C4-2B (cell line): ENCODE measurements at regions not wholly inside any gene's neighbourhood (a gene's known extent, or its start where the extent isn't known, plus 50 kb on each side); places are given as distances from the start of the nearest gene placed in this dataset.
"Not testable (repeated sequence)": the region's sequence is repeated elsewhere in the genome, so short reads cannot be mapped to it uniquely, and the experiment has no call there.

ENCODE experiments used
- H3K27ac ChIP-seq: fragments of 450-650 bp; 2 replicates; pipeline ENCODE4 v1.5.1; 2017
- ZFX ChIP-seq: fragments of 450-650 bp; IDR thresholded peaks from 2 replicates; pipeline ENCODE4 v1.6.1; 2017
- TF ChIP-seq, protein P1 (sequence below): fragments of 450-650 bp; conservative IDR thresholded peaks from 2 replicates; pipeline ENCODE4 v1.5.1; 2017; ENCODE audit warnings: mild to moderate bottlenecking

DNA sequence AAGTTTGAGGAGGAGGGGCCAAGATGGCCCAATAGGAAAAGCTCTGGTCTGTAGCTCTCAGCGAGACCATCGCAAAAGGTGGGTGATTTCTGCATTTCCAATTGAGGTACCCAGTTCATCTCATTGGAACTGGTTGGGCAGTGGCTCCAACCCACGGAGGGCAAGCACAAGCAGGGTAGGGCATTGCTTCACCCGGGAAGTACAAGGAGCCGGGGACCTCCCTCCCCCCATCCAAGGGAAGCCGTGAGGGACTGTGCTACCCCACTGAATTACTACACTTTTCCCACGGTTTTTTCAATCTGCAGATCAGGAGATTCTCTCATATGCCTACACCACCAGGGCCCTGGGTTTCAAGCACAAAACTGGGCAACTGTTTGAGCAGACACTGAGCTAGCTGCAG is 58.0 kb upstream of the EFCAB3 start:
- no peak overlapping the region for H3K27ac ChIP-seq
- TF ChIP-seq ZFX: no peak
- TF ChIP-seq, protein P1, sequence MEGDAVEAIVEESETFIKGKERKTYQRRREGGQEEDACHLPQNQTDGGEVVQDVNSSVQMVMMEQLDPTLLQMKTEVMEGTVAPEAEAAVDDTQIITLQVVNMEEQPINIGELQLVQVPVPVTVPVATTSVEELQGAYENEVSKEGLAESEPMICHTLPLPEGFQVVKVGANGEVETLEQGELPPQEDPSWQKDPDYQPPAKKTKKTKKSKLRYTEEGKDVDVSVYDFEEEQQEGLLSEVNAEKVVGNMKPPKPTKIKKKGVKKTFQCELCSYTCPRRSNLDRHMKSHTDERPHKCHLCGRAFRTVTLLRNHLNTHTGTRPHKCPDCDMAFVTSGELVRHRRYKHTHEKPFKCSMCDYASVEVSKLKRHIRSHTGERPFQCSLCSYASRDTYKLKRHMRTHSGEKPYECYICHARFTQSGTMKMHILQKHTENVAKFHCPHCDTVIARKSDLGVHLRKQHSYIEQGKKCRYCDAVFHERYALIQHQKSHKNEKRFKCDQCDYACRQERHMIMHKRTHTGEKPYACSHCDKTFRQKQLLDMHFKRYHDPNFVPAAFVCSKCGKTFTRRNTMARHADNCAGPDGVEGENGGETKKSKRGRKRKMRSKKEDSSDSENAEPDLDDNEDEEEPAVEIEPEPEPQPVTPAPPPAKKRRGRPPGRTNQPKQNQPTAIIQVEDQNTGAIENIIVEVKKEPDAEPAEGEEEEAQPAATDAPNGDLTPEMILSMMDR: no peak

DNA sequence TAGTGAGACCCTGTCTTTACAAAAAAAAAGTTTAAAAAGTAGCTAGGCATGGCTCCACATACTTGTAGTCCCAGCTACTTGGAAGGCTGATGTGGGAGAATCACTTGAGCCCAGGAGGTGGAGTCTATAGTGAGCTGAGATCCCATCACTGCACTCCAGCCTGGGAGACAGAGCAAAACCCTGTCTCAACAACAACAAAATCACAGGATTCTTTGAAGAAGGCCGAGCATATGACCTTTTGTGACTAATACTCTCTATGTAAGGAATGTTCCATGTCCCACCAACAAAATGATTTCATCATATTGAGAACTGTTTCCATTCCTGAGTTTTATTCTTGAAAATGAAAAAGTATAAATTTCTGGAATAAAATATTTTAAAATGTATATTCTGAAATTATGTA is 58.9 kb upstream of the EFCAB3 start:
- no peak for TF ChIP-seq ZFX
- TF ChIP-seq, protein P1: no peak
- H3K27ac ChIP-seq: no peak overlapping the region

- no peak overlapping the region for H3K27ac ChIP-seq
- no peak for TF ChIP-seq ZFX
- TF ChIP-seq, protein P1: no peak
These were observed 60.5 kb upstream of the EFCAB3 start for GRCh38 chr17:62319846-62320245.

DNA sequence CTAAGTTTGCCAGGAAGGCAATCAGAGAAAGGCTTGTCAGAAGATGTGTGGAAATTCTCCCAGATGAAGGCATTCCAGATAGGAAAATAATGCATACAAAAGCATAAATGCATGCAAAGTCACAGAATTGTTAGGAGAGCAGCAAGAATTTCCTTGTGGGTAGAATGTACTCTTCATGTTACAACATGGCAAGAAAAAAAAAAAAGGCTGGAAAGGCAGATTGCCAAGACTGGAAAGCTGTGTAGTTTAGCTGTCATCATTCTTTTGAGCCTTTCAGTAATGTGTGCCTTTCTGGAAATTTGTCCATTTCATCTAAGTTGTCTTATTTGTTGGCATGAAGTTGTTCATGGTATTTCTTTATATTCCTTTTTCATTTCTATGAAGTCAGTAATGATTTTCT is 71.0 kb upstream of the EFCAB3 start:
- TF ChIP-seq, protein P1: no peak
- no peak for TF ChIP-seq ZFX
- H3K27ac ChIP-seq: no peak overlapping the region

DNA sequence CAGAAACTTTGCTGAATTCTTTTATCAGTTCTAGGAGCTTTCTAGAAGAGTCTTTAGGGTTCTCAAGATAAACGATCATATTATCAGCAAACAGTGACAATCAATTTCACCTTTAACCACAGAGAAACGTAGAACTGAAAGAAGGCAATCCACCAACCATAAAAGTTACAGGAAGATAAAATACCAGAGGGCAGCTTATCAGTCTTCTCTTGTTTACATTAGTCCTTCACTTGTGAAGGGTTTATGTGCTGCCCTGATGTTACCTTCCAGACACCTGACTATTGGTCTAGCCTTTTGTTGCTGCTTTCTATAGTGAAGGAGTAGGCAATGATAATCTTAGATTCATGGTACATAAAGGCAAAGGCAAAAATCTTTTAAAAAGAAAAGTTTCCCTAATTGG is 73.2 kb upstream of the EFCAB3 start:
- TF ChIP-seq ZFX: no peak
- TF ChIP-seq, protein P1: no peak

GRCh38 chr17:62303476-62303875 is 76.9 kb upstream of the EFCAB3 start:
- no peak for TF ChIP-seq ZFX
- TF ChIP-seq, protein P1: no peak
- no peak overlapping the region for H3K27ac ChIP-seq

More for the DNA sequence above, 73.2 kb upstream of the EFCAB3 start:
- no peak overlapping the region for H3K27ac ChIP-seq

DNA sequence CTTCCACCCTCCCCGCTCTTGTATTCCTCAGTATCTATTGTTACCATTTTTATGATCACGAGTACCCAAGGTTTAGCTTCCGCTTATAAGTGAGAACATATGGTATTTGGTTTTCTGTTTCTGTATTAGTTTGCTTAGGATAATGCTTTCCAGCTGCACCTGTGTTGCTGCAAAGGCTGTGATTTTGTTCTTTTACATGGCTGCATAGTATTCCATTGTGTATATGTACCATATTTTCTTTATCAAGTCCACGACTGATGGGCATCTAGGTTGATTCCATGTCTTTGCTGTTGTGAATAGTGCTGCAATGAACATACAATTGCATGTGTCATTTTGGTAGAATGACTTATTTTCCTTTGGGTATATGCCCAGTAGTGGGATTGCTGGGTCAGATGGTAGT is 79.7 kb upstream of the EFCAB3 start:
- TF ChIP-seq, protein P1: no peak
- no peak overlapping the region for H3K27ac ChIP-seq

GRCh38 chr17:62275290-62275689 is 105.1 kb upstream of the EFCAB3 start:
- not testable (repeated sequence) for H3K27ac ChIP-seq

DNA sequence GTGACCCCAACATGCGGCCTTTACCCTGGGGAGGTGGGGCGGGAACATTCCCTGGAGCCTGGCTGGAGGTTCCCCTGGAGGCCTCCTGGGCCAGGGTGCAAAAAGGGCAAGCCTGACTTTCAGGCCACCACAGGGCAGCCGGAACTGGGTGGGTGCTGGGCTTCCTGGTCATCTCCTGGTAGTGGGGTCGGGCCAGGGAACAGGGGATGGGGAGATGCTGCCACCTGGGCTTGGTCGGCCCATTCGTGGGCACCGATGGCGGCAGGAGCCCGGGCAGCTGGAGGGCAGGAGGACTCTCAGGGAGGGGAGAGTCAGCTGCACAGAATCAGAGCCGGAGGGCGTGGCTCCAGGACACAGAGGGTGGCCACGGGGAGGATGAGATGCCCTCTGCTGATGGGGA is 112.0 kb upstream of the EFCAB3 start:
- H3K27ac ChIP-seq: not testable (repeated sequence)

DNA sequence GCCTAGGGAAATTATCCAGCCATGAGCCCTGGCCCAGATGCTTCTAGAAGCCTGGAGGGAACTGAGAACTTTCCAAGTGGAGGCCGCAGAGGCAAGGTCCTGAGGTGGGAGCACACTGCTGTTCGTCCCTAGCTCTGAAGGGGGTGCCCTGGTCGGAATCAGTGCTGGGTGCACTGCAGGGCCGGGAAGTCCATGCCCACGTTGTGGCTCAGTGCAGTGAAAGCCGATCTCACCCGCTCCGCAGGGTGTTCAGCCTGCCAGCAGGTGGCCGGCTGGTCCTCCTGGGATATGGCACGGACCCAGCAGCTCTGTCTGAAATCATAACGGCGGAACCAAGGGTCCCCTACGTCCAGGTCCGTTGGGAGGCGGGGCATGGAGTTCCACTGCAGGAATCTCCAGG is 115.4 kb upstream of the EFCAB3 start:
- not testable (repeated sequence) for H3K27ac ChIP-seq

DNA sequence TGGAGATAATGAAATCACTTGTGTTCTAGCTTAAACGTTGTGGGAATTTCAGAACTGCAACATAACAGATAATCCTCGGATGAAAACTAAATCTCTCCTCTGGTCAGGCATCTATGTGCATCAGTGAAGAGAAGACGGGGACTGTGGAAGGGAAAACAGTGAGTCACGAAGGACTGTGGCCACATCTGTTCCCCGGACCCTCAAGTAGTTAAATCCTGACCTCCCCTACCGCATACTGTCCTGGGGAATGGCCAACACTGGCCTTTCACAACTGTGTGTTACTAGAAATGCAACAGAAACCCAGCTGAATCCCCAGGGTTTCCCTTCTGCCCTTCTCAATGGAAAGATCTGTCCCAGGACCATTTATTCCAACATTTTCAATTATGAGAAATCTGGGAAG is 124.6 kb upstream of the EFCAB3 start:
- H3K27ac ChIP-seq: not testable (repeated sequence)

GRCh38 chr17:62242076-62242475 is 138.3 kb upstream of the EFCAB3 start:
- not testable (repeated sequence) for H3K27ac ChIP-seq

DNA sequence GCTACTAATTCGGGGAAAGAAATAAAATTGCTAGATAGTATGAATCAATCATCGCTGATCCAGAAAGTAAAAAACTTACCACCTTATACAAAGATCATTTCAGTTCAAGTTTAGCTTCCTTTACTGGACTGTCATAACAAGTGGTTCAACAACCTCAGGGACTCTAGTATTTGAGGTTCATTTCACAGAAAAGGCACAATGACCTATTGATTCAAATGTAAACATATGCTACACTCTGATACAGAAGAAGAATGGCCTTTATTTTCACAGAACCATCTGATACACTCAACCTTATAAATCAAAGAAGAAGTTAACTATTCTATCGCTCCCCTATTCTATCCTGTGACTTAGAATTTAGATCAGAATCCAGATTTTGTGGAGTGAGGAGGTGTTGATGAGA is 140.8 kb upstream of the EFCAB3 start:
- not testable (repeated sequence) for H3K27ac ChIP-seq
